Mesenchymal stem cell (in vitro differentiated cells and primary cell): ENCODE measurements at regions not wholly inside any gene's neighbourhood (a gene's known extent, or its start where the extent isn't known, plus 50 kb on each side); places are given as distances from the start of the nearest gene placed in this dataset.

ENCODE experiments used
- DNase-seq: peaks from one replicate; pipeline ENCODE4 v3.0.0-alpha.2; 2013
- H2AFZ ChIP-seq: one replicate; pipeline ENCODE4 v1.6.1; 2013; ENCODE audit warnings: low read depth, mild to moderate bottlenecking, control low read depth, inconsistent platforms, low read length, moderate library complexity
- H2AK5ac ChIP-seq: 2 replicates; pipeline ENCODE4 v1.6.1; 2013; ENCODE audit warnings: low read length, moderate library complexity, mild to moderate bottlenecking, inconsistent platforms; ENCODE audit not compliant: severe bottlenecking
- H2BK120ac ChIP-seq: one replicate; pipeline ENCODE4 v1.6.1; 2013; ENCODE audit warnings: low read depth, mild to moderate bottlenecking, inconsistent platforms, low read length, moderate library complexity
- H2BK12ac ChIP-seq, 2 experiments: one replicate each; pipeline ENCODE4 v1.6.1; 2013; ENCODE audit warnings: inconsistent platforms in 2 of 2, low read length in 2 of 2, mild to moderate bottlenecking in 2 of 2, moderate library complexity in 2 of 2, control low read depth in 1 of 2
- H2BK15ac ChIP-seq: one replicate; pipeline ENCODE4 v1.6.1; 2013; ENCODE audit warnings: mild to moderate bottlenecking, low read depth, inconsistent platforms; ENCODE audit not compliant: poor library complexity, severe bottlenecking
- H2BK5ac ChIP-seq: 2 replicates; pipeline ENCODE4 v1.6.1; 2013; ENCODE audit warnings: low read depth, mild to moderate bottlenecking, low read length, control low read depth, inconsistent platforms; ENCODE audit not compliant: poor library complexity, severe bottlenecking
- H3K14ac ChIP-seq, 2 experiments: one replicate each; pipeline ENCODE4 v1.6.1; 2013; ENCODE audit warnings: inconsistent platforms in 2 of 2, low read length in 2 of 2, control low read depth in 1 of 2, mild to moderate bottlenecking in 1 of 2, moderate library complexity in 1 of 2
- H3K18ac ChIP-seq, 2 experiments: one replicate each; pipeline ENCODE4 v1.6.1; 2013; ENCODE audit warnings: inconsistent platforms in 2 of 2, low read length in 2 of 2, control low read depth in 1 of 2, low read depth in 1 of 2, mild to moderate bottlenecking in 1 of 2
- H3K23ac ChIP-seq, 2 experiments: one replicate each; pipeline ENCODE4 v1.6.1; 2013; ENCODE audit warnings: inconsistent platforms in 2 of 2, low read length in 2 of 2, mild to moderate bottlenecking in 2 of 2, moderate library complexity in 2 of 2, control low read depth in 1 of 2
- H3K27ac ChIP-seq: 2 replicates; pipeline ENCODE4 v1.5.1; 2013; ENCODE audit warnings: mild to moderate bottlenecking, moderate library complexity, low read length, control low read depth, inconsistent platforms; ENCODE audit not compliant: poor library complexity, severe bottlenecking
- H3K27me3 ChIP-seq, 2 experiments: 2 replicates each; pipeline versions ENCODE4 v1.6.1 to v1.7.0; 2013; ENCODE audit warnings: low read length in 2 of 2, mild to moderate bottlenecking in 2 of 2, moderate library complexity in 2 of 2, control low read depth in 1 of 2, inconsistent platforms in 1 of 2; ENCODE audit not compliant: control insufficient read depth in 1 of 2, insufficient read depth in 1 of 2
- H3K36me3 ChIP-seq, 2 experiments: 2 replicates each; pipeline versions ENCODE4 v1.6.1 to v1.7.0; 2013; ENCODE audit warnings: low read length in 2 of 2, control low read depth in 1 of 2, inconsistent platforms in 1 of 2, low read depth in 1 of 2, mild to moderate bottlenecking in 1 of 2; ENCODE audit not compliant: insufficient read depth in 2 of 2, control insufficient read depth in 1 of 2
- H3K4ac ChIP-seq, 2 experiments: one replicate each; pipeline ENCODE4 v1.6.1; 2013; ENCODE audit warnings: inconsistent platforms in 2 of 2, low read length in 2 of 2, mild to moderate bottlenecking in 2 of 2, moderate library complexity in 2 of 2, control low read depth in 1 of 2, low read depth in 1 of 2
- H3K4me1 ChIP-seq: 2 replicates; pipeline ENCODE4 v1.6.1; 2013; ENCODE audit warnings: low read depth, low read length, control low read depth; ENCODE audit not compliant: control insufficient read depth, insufficient read depth
- H3K4me2 ChIP-seq: 2 replicates; pipeline ENCODE4 v1.6.1; 2013; ENCODE audit warnings: low read length, mild to moderate bottlenecking, inconsistent platforms; ENCODE audit not compliant: poor library complexity, severe bottlenecking
- H3K4me3 ChIP-seq, 2 experiments: 2 replicates each; pipeline versions ENCODE4 v1.5.1 to v1.7.0; 2013; ENCODE audit warnings: low read length in 2 of 2, mild to moderate bottlenecking in 2 of 2, control low read depth in 1 of 2, low read depth in 1 of 2; ENCODE audit not compliant: insufficient read depth in 1 of 2
- H3K79me1 ChIP-seq: replicated peaks from 2 replicates; pipeline ENCODE4 v1.6.1; 2013; ENCODE audit warnings: mild to moderate bottlenecking, control low read depth, low read length, inconsistent platforms; ENCODE audit not compliant: poor library complexity, severe bottlenecking
- H3K9ac ChIP-seq: 2 replicates; pipeline ENCODE4 v1.7.0; 2013; ENCODE audit warnings: mild to moderate bottlenecking, low read length, moderate library complexity
- H3K9me3 ChIP-seq: 2 replicates; pipeline ENCODE4 v1.7.0; 2013; ENCODE audit warnings: mild to moderate bottlenecking, low read length; ENCODE audit not compliant: control insufficient read depth
- H4K8ac ChIP-seq: one replicate; pipeline ENCODE4 v1.6.1; 2013; ENCODE audit warnings: inconsistent platforms, mild to moderate bottlenecking, low read length, moderate library complexity
- H4K91ac ChIP-seq: one replicate; pipeline ENCODE4 v1.6.1; 2013; ENCODE audit warnings: mild to moderate bottlenecking, low read length, inconsistent platforms
- WGBS: methylation state at CpG from one replicate; pipeline ENCODE4 v1.1.7; 2013; ENCODE audit warnings: mixed read lengths; 5-methylcytosine and 5-hydroxymethylcytosine counted together

DNA sequence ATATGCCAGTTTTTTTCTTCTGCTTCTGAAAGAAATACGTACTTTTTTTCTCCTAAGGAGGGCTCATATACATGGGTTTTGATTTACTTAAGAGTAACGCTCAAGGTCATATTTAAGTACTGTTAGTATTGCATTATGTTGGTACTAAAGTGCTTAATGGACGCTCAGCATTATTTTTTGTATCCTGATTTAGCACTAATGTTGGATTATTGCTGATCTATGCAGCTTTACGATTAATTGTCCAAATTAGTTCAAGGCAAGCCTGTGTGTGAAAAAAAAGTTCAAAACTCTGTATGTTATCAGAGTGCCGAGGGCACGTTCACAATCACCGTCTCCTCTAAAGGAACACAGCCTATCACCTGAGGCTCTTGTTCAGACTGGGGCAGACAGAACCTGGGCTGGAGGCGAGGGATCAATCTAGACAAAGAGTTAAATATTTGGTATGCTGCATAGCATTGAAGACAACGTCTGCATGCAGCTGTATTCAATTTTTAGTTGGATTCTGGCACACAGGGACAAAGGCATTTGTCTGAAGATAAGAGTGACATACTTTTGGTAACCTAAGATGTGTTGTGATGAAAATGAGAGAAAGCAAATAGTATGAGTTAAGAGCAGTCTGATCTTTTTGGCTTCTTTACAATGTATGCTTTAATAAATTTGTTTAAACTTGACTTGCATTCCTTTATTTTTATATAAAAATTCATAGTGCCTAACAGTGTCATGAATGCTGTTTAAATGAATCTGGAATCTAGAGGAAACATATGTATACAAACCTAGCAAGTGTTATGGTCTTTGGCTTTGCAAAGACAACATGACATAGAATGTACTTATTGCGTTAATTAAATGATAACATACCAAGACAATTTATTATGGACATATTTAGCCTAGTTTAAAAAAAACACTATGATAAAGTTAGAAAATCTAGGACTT, 341.2 kb downstream of the SAMD5 start:
- H3K9me3 ChIP-seq, result peaks cover 3% of the 10 kb centered on the region
- H2BK5ac ChIP-seq, result no peak overlapping the region
- H3K14ac ChIP-seq, result no peak overlapping the region
- no peak overlapping the region for H3K4me3 ChIP-seq
- no peak overlapping the region for H2BK12ac ChIP-seq
- H3K27me3 ChIP-seq, result no peaks in the 10 kb centered on the region
- H3K4ac ChIP-seq, result no peak overlapping the region
- no peak overlapping the region for H3K4me2 ChIP-seq
- no peak overlapping the region for H2AK5ac ChIP-seq
- no peaks in the 10 kb centered on the region for H3K79me1 ChIP-seq
- peak overlapping the region; percentile 28 for H4K8ac ChIP-seq
- no peak overlapping the region for H3K23ac ChIP-seq
- WGBS, result 93% methylated on average over 9 of the region's 10 CpGs
- H2BK15ac ChIP-seq, result no peak overlapping the region
- H3K36me3 ChIP-seq, result no peaks in the 10 kb centered on the region
- no peaks in the 10 kb centered on the region for H3K4me1 ChIP-seq
- H3K9ac ChIP-seq, result no peak overlapping the region
- no peak overlapping the region for H2BK120ac ChIP-seq
- no peak for DNase-seq
- H2AFZ ChIP-seq, result no peak overlapping the region
- H3K18ac ChIP-seq, result no peak overlapping the region
- H4K91ac ChIP-seq, result no peak overlapping the region
- H3K27ac ChIP-seq, result no peak overlapping the region

DNA sequence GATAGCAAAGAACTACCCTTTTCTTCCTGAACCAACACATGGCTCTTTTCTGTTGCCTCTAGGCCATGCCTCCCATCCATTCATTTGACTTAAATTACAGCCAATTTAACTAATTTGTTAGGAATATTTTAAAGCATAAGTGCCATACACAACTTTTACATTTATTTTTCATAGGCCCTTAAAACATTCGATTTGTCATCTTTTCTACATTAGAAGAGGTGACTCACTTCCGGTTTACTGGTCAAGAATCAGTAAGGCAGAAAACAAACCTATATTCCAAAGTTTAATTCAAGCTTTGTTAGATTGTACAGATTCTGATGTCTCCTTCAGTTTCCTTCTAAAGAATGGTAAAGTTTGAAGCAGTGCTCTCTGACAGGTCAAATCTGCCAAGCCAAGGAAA, 344.3 kb downstream of the SAMD5 start:
- no peak overlapping the region for H3K14ac ChIP-seq
- H3K4me2 ChIP-seq, result no peak overlapping the region
- no peak overlapping the region for H3K23ac ChIP-seq
- no peak overlapping the region for H3K4ac ChIP-seq
- H2BK120ac ChIP-seq, result no peak overlapping the region
- no peaks in the 10 kb centered on the region for H3K79me1 ChIP-seq
- no peaks in the 10 kb centered on the region for H3K4me1 ChIP-seq
- H3K4me3 ChIP-seq, result no peak overlapping the region
- H2BK12ac ChIP-seq, result no peak overlapping the region
- H2AK5ac ChIP-seq, result no peak overlapping the region
- no peaks in the 10 kb centered on the region for H3K36me3 ChIP-seq
- H3K27ac ChIP-seq, result no peak overlapping the region
- H3K18ac ChIP-seq, result no peak overlapping the region
- no peak overlapping the region for H2AFZ ChIP-seq
- no peak overlapping the region for H2BK15ac ChIP-seq
- H2BK5ac ChIP-seq, result no peak overlapping the region
- H4K8ac ChIP-seq, result no peak overlapping the region
- no peak for DNase-seq
- WGBS, result 78% methylated on average over 1 of the region's 2 CpGs
- no peaks in the 10 kb centered on the region for H3K9me3 ChIP-seq
- no peaks in the 10 kb centered on the region for H3K27me3 ChIP-seq
- no peak overlapping the region for H3K9ac ChIP-seq
- H4K91ac ChIP-seq, result no peak overlapping the region

DNA sequence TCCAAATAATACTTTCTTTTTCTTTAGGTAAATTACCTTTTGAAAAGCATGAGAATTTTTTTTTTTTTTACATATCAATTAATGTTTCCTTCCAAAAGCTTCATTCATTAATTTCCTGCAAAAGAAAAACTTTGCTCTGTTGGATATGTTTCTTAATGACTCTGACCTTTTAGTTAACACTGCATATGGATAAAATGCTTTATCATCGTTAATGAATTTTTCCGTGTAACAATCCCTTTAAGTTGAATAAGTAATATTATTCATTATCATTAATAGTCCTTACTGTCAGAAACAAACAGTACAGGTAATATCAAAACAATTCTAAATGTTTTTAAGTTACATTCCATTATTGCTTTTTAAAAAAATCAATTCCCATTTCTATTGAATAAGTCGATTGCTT, 345.1 kb downstream of the SAMD5 start:
- H3K4me1 ChIP-seq, result no peaks in the 10 kb centered on the region
- H3K4ac ChIP-seq, result no peak overlapping the region
- no peak overlapping the region for H4K91ac ChIP-seq
- no peak overlapping the region for H2BK12ac ChIP-seq
- H2BK5ac ChIP-seq, result no peak overlapping the region
- H3K4me3 ChIP-seq, result no peak overlapping the region
- no peak overlapping the region for H4K8ac ChIP-seq
- no peak for DNase-seq
- H2AK5ac ChIP-seq, result no peak overlapping the region
- WGBS, result no CpG with 5 or more reads among the region's 3 CpGs
- H3K23ac ChIP-seq, result no peak overlapping the region
- H3K27ac ChIP-seq, result no peak overlapping the region
- H3K27me3 ChIP-seq, result no peaks in the 10 kb centered on the region
- no peak overlapping the region for H3K14ac ChIP-seq
- H3K9me3 ChIP-seq, result no peaks in the 10 kb centered on the region
- H2BK15ac ChIP-seq, result no peak overlapping the region
- H3K18ac ChIP-seq, result no peak overlapping the region
- no peak overlapping the region for H3K4me2 ChIP-seq
- no peaks in the 10 kb centered on the region for H3K79me1 ChIP-seq
- no peaks in the 10 kb centered on the region for H3K36me3 ChIP-seq
- no peak overlapping the region for H3K9ac ChIP-seq
- no peak overlapping the region for H2BK120ac ChIP-seq
- H2AFZ ChIP-seq, result no peak overlapping the region

DNA sequence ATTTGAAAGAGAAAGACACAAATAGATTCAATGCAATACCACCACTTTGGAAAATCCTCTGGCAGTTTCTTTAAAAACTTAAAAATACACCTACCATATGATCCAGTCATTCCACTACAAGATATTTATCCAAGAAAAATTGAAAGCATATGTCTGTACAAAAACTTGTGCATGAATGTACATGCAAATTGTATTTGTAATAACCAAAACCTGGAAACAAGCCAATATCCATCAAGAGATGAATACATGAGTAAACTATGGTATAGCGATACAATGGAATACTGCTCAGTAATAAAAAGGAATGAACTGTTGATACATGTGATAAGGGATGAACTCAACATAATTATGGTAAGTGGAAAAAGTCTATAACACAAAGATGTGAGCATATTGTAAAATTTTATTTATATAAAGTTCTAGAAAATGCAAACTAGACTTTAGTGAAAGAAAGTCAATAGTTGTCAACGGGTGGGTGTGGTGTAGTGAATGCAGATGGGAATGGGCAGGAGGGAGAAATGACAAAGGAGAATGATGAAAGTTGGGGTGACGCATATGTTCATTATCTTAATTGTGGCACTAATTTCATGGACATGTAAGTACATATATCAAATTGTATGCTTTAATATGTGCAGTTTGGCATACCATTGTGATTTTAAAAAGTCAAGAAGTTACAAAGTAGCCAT, 347.5 kb downstream of the SAMD5 start:
- Histone ChIP-seq H2BK12ac (no peak overlapping the region), H3K4me1 (no peaks in the 10 kb centered on the region), H2BK5ac (no peak overlapping the region), H3K23ac (no peak overlapping the region), H3K4me3 (no peak overlapping the region), H3K36me3 (no peaks in the 10 kb centered on the region), H2BK15ac (no peak overlapping the region), H4K8ac (no peak overlapping the region), H3K4me2 (no peak overlapping the region), H3K9me3 (no peaks in the 10 kb centered on the region), H3K18ac (no peak overlapping the region), H2AK5ac (no peak overlapping the region), H4K91ac (no peak overlapping the region), H3K14ac (no peak overlapping the region), H2BK120ac (no peak overlapping the region), H3K4ac (no peak overlapping the region), H3K9ac (no peak overlapping the region), H3K27ac (no peak overlapping the region), H2AFZ (no peak overlapping the region), H3K27me3 (no peaks in the 10 kb centered on the region), H3K79me1 (no peaks in the 10 kb centered on the region)
- WGBS, result 81% methylated on average over 3 of the region's 3 CpGs
- DNase-seq, result no peak
